ENCODE measurements at regions not wholly inside any gene's neighbourhood (a gene's known extent, or its start where the extent isn't known, plus 50 kb on each side); places are given as distances from the start of the nearest gene placed in this dataset.

DNA sequence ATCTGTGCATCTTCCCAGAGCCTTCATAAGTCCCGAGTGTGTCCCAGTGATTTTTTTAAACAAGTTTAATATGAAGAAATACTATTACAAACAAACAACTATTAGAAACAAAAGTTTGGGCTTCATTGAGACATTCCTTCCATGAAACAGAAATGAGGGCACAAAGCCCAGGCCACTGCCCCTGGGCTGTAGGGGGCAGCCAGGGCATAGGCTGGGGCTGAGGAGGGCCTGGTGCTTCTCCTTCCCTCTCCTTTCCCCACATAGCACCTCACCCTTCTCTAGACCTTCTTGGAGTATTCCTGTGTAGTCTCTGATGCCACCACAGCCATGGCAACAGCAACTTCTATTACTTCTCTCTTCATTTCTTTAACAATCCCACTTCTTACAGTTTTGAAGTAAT, 348.2 kb downstream of the IRX2 start:
- DNase-seq (ENCODE audit: low read depth), result no peak
- TF ChIP-seq, protein P1, sequence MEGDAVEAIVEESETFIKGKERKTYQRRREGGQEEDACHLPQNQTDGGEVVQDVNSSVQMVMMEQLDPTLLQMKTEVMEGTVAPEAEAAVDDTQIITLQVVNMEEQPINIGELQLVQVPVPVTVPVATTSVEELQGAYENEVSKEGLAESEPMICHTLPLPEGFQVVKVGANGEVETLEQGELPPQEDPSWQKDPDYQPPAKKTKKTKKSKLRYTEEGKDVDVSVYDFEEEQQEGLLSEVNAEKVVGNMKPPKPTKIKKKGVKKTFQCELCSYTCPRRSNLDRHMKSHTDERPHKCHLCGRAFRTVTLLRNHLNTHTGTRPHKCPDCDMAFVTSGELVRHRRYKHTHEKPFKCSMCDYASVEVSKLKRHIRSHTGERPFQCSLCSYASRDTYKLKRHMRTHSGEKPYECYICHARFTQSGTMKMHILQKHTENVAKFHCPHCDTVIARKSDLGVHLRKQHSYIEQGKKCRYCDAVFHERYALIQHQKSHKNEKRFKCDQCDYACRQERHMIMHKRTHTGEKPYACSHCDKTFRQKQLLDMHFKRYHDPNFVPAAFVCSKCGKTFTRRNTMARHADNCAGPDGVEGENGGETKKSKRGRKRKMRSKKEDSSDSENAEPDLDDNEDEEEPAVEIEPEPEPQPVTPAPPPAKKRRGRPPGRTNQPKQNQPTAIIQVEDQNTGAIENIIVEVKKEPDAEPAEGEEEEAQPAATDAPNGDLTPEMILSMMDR (conservative IDR thresholded peaks at IDR 0.05; ENCODE audit: low read length), result no peak
- no peak overlapping the region for H3K4me3 ChIP-seq (ENCODE audit: low read length)

DNA sequence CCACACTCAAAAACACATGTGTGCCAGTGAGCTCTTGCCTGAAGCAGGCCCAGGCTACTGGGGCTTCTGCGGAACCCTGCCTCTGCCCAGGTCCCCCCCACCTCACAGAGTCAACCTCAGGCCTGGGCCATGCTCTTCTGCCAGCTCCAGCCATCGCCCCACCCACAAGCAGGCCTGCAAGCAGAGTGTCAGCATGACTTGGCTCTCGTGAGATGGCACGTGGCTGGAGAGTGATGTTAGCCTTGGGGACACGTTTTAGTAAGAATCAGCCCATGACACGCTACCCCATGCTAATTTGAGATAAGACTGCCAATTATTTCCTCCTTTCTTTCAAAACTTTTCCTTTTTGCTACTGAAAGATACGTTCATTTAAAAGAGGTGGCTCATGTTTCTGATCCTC, 351.7 kb downstream of the IRX2 start:
- TF ChIP-seq, protein P1 (conservative IDR thresholded peaks at IDR 0.05; ENCODE audit: low read length), result no peak

DNA sequence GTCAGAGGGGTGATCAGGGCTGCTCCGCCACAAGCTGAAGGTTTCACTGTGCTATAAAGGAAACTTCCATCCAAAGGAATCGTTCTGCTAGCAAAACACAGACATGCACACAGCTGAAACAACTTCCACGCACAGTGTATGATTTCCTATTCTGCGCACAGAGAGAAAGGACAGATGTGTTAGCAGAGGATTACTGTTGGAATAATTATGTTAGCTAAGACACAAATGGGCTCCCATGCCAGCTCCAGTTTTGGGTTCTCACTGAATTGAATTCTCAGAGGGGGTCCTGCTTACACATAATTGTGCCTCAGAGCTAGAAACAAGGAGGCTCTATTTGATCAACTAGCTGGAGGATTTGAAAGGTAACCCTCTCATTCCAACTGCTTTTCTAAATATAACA, 352.4 kb downstream of the IRX2 start:
- TF ChIP-seq, protein P1 (conservative IDR thresholded peaks at IDR 0.05; ENCODE audit: low read length), result no peak
- no peak overlapping the region for H3K4me3 ChIP-seq (ENCODE audit: low read length)
- no peak for DNase-seq (ENCODE audit: low read depth)

More for the DNA sequence above, 351.7 kb downstream of the IRX2 start:
- no peak for DNase-seq (ENCODE audit: low read depth)
- H3K4me3 ChIP-seq (ENCODE audit: low read length), result no peak overlapping the region

DNA sequence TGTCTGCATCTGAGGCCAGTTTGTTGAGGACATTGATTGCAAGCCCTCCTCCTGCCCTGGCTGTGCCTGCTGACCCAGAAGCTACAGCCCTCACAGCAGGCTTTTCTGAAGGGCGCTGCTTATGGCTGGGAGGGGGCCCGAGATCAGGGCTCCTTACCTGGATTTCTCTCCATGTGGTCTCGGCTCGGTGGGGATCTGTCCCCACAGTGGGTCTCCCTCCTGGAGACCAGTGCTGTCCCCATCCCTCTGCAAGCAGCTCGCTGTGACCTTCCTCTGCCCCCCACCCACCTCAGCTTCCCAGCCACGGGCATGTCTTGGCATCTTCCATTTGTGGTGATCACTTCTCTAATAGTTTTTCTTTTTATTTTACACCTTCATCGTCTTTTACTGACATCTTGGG, 357.9 kb downstream of the IRX2 start:
- TF ChIP-seq, protein P1 (conservative IDR thresholded peaks at IDR 0.05; ENCODE audit: low read length), result no peak
- no peak for DNase-seq (ENCODE audit: low read depth)
- no peak overlapping the region for H3K4me3 ChIP-seq (ENCODE audit: low read length)

DNA sequence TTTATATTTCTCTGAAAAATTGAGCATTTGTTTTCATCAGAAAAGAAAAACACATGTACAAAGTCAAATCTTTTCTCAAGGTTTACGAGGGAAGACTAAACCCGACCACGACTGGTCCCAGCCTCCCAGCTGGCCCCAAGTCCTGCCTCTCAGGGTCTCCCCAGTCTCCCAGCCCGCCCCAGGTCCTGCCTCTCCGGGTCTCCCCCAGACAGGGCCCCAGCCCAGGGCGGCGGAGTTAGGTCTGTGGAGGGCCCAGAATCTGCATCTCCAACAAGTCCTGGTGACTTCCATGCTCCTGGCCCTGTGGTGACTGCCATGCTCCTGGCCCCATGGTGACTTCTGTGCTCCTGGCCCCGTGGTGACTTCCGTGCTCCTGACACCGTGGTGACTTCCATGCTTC, 359.9 kb downstream of the IRX2 start:
- DNase-seq (ENCODE audit: low read depth), result no peak
- no peak overlapping the region for H3K4me3 ChIP-seq (ENCODE audit: low read length)
- TF ChIP-seq, protein P1 (conservative IDR thresholded peaks at IDR 0.05; ENCODE audit: low read length), result no peak

DNA sequence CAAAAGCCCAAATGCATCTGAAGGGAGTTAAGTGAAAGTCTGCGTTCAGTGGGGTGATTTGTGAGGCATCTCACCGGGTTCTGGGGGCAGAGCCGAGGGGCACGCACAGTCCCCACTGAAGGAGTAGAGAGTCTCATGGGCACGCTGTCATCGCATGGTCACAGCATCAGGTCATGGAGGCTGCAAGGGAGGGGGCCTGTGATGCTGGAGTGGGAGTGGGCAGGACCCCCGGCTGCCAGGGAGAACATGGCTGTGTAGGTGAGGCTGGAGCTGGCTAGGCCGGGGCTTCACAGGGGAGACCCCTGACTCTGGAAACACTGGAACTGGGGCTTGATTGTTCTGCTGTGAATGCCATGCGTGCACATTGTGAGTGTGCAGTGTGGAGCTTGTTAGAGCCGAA, 360.5 kb downstream of the IRX2 start:
- H3K4me3 ChIP-seq (ENCODE audit: low read length), result no peak overlapping the region
- TF ChIP-seq, protein P1 (conservative IDR thresholded peaks at IDR 0.05; ENCODE audit: low read length), result no peak
- no peak for DNase-seq (ENCODE audit: low read depth)

DNA sequence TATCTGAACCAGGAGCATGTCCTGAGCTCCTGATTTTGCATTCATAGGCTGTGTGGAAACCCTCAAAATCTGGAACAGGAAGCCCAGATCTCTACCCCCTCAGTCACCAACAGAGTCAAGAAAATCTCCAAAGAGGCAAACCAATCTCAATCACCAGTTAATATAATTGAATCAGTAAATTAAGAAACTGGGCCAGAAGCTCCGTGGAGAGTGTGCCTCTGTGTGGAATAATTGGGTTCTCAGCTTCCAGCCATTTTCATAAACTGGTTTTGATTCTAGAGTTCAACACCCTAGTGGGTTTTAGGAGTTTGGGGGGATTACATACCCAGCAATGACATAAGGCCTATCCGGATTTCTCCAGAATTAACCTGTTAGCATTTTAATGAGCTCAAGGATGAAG, 362.9 kb downstream of the IRX2 start:
- H3K4me3 ChIP-seq (ENCODE audit: low read length), result no peak overlapping the region
- TF ChIP-seq, protein P1 (conservative IDR thresholded peaks at IDR 0.05; ENCODE audit: low read length), result no peak
- no peak for DNase-seq (ENCODE audit: low read depth)

All from AG10803 (cell line).